AG04450 (cell line): ENCODE measurements at regions not wholly inside any gene's neighbourhood (a gene's known extent, or its start where the extent isn't known, plus 50 kb on each side); places are given as distances from the start of the nearest gene placed in this dataset.

ENCODE experiments used
- CTCF ChIA-PET: fragments of 300-600, 350-600 bp; formaldehyde crosslinking; extraction: SDS; loops from one replicate; lab custom pipeline; 2022; ENCODE audit warnings: antibody characterized with exemption, inconsistent platforms; lab: Charles Lee
- POLR2A ChIA-PET: fragments of 350-600 bp; formaldehyde crosslinking; extraction: SDS; loops from one replicate; lab custom pipeline; 2021; ENCODE audit warnings: antibody characterized with exemption, inconsistent platforms; lab: Yijun Ruan, JAX
- DNase-seq: peaks from one replicate; pipeline ENCODE4 v3.0.0-alpha.2; 2011; ENCODE audit warnings: low read depth, low spot score
- H3K27ac ChIP-seq: one replicate; pipeline ENCODE4 v1.5.1; 2012; ENCODE audit warnings: low read depth, low read length, control low read depth
- H3K27me3 ChIP-seq: one replicate; pipeline ENCODE4 v1.6.0; 2012; ENCODE audit warnings: low read length; ENCODE audit not compliant: control insufficient read depth, insufficient read depth
- H3K4me3 ChIP-seq: 2 replicates; pipeline ENCODE4 v1.5.1; 2011; ENCODE audit warnings: mild to moderate bottlenecking, low read depth, low read length, control low read depth
- H3K9me3 ChIP-seq: 2 replicates; pipeline ENCODE4 v1.5.1; 2012; ENCODE audit warnings: low read length; ENCODE audit not compliant: control insufficient read depth, insufficient read depth
- CTCF ChIP-seq: IDR thresholded peaks from 2 replicates; pipeline ENCODE4 v1.5.1; 2011; ENCODE audit warnings: low read depth, low read length, control low read depth, inconsistent platforms

GRCh38 chr1:112250892-112251291, 145.1 kb upstream of the CTTNBP2NL start:
- TF ChIP-seq CTCF = no peak
- CTCF ChIA-PET = interaction anchor here (0.6 kb wide), 1 partner anchor 1324 kb away, joined by 3 read pairs; no protein-coding TSS in a partner anchor
- H3K27me3 ChIP-seq = no peaks in the 10 kb centered on the region
- DNase-seq = no peak
- no peak overlapping the region for H3K27ac ChIP-seq
- H3K4me3 ChIP-seq = no peak overlapping the region
- POLR2A ChIA-PET = no interaction called here
- H3K9me3 ChIP-seq = no peaks in the 10 kb centered on the region

GRCh38 chr1:112251766-112252506, 144.1 kb upstream of the CTTNBP2NL start:
- Histone ChIP-seq H3K27ac (no peak overlapping the region), H3K4me3 (no peak overlapping the region), H3K9me3 (no peaks in the 10 kb centered on the region), H3K27me3 (no peaks in the 10 kb centered on the region)
- no peak for DNase-seq
- POLR2A ChIA-PET = no interaction called here
- TF ChIP-seq CTCF = no peak
- CTCF ChIA-PET = interaction anchor here (1.1 kb wide), 1 partner anchor 33 kb away, joined by 5 read pairs; no protein-coding TSS in a partner anchor

GRCh38 chr1:112253366-112253765, 142.6 kb upstream of the CTTNBP2NL start:
- no peak overlapping the region for H3K27ac ChIP-seq
- no peak for DNase-seq
- no peak overlapping the region for H3K4me3 ChIP-seq
- ChIA-PET CTCF (interaction anchor here (1.0 kb wide), 1 partner anchor 11 kb away, joined by 3 read pairs; no protein-coding TSS in a partner anchor), POLR2A (no interaction called here)
- peaks cover 3% of the 10 kb centered on the region for H3K27me3 ChIP-seq
- no peak for TF ChIP-seq CTCF
- no peaks in the 10 kb centered on the region for H3K9me3 ChIP-seq

- DNase-seq = no peak
- no peak overlapping the region for H3K4me3 ChIP-seq
- CTCF ChIA-PET = no interaction called here
- peaks cover 3% of the 10 kb centered on the region for H3K27me3 ChIP-seq
- H3K9me3 ChIP-seq = no peaks in the 10 kb centered on the region
- no peak overlapping the region for H3K27ac ChIP-seq
- TF ChIP-seq CTCF = no peak
- POLR2A ChIA-PET = no interaction called here
Observed at GRCh38 chr1:112255080-112255479, 140.9 kb upstream of the CTTNBP2NL start.

GRCh38 chr1:112256411-112256810, 139.6 kb upstream of the CTTNBP2NL start:
- Histone ChIP-seq H3K9me3 (no peaks in the 10 kb centered on the region), H3K27me3 (peaks cover 3% of the 10 kb centered on the region), H3K4me3 (no peak overlapping the region), H3K27ac (no peak overlapping the region)
- POLR2A ChIA-PET = no interaction called here
- no peak for DNase-seq
- no peak for TF ChIP-seq CTCF
- CTCF ChIA-PET = no interaction called here
